GM10266 (cell line): ENCODE measurements at regions not wholly inside any gene's neighbourhood (a gene's known extent, or its start where the extent isn't known, plus 50 kb on each side); places are given as distances from the start of the nearest gene placed in this dataset.
"Not testable (repeated sequence)": the region's sequence is repeated elsewhere in the genome, so short reads cannot be mapped to it uniquely, and the experiment has no call there.

Experiments used
- DNase-seq: peaks from one replicate; pipeline ENCODE4 v3.0.0; 2012; ENCODE audit errors: extremely low spot score
- TF ChIP-seq, protein P1 (sequence below): IDR thresholded peaks from 2 replicates; pipeline ENCODE4 v1.5.1; 2012; ENCODE audit warnings: mild to moderate bottlenecking, low read depth; ENCODE audit not compliant: control insufficient read depth, insufficient read depth; ENCODE audit errors: missing control alignments

DNA sequence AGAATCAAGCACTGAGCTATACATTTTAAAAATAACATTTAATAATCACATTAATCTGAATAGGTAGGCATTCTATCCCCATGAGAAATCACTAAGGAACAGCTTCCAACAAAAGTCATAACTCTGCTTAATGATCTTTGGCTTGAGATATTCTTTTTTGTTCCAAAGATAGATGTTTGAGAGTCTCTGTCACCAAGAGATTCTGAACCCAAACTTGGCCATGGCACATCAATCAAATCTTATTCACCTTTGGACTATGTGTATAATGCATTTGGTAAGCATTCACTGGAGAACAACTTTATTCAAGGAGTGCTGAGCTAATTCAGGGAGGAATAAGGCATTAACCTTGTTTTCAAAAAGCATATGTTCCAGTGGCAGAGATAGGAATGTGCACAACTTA, 743.3 kb downstream of the SLC4A3 start:
- no peak for DNase-seq
- TF ChIP-seq, protein P1, sequence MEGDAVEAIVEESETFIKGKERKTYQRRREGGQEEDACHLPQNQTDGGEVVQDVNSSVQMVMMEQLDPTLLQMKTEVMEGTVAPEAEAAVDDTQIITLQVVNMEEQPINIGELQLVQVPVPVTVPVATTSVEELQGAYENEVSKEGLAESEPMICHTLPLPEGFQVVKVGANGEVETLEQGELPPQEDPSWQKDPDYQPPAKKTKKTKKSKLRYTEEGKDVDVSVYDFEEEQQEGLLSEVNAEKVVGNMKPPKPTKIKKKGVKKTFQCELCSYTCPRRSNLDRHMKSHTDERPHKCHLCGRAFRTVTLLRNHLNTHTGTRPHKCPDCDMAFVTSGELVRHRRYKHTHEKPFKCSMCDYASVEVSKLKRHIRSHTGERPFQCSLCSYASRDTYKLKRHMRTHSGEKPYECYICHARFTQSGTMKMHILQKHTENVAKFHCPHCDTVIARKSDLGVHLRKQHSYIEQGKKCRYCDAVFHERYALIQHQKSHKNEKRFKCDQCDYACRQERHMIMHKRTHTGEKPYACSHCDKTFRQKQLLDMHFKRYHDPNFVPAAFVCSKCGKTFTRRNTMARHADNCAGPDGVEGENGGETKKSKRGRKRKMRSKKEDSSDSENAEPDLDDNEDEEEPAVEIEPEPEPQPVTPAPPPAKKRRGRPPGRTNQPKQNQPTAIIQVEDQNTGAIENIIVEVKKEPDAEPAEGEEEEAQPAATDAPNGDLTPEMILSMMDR = no peak

DNA sequence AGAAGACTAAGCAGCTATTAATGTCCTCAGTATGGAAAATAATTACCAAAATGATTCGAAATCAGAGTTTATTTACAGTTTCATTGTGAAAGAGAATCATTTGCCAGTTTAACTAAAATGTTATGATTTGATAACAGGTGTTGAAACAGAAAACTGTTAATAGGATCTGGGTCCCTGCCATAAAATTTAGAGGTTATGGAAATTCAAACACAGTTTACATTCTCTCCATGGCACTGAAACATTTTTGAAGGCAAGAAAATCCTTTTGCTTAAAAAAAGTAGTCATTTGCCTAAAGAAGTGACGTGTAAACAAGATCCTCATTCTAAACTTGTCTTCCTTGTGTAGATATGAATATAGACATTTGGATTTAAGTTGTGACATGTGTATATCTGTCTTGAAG, 743.8 kb downstream of the SLC4A3 start:
- DNase-seq = no peak
- TF ChIP-seq, protein P1 = no peak

DNA sequence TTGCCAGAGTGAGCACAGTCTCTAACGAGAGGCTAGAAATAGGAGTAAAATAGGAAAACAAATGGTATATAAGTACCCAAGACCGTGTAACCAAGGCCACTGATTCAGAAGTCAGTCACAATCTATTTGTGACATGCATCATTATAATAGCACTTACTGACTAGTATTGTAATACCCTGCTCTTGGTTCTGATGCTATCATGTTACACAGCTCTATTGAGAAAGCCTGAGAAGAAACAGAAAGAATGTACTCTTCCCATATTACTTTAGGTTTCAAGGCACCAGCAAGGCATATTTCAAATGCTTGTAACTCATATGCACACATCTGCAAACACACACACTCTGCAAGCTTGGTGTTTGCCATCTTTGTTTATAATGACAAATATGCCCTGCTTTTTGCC, 746.4 kb downstream of the SLC4A3 start:
- TF ChIP-seq, protein P1 = no peak
- no peak for DNase-seq

DNA sequence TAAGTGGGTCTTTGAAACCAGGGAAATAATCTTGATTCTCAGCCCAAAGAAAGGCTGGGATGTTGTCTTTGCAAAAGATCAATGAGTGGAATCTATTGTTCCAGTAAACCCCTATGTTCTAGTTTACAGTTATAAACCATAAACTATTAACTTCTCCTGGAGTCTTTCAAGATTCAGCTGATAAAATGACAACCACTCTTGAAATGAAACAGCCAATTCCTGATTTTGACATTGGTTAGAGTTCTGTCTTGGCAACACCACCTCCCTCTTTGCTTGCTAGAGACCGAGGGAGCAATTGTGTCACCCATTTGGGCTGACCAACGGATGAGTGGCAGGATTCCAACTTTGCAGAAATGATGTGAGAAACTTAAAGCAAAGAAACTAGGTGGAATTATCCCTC, 746.9 kb downstream of the SLC4A3 start:
- TF ChIP-seq, protein P1 = no peak
- no peak for DNase-seq

DNA sequence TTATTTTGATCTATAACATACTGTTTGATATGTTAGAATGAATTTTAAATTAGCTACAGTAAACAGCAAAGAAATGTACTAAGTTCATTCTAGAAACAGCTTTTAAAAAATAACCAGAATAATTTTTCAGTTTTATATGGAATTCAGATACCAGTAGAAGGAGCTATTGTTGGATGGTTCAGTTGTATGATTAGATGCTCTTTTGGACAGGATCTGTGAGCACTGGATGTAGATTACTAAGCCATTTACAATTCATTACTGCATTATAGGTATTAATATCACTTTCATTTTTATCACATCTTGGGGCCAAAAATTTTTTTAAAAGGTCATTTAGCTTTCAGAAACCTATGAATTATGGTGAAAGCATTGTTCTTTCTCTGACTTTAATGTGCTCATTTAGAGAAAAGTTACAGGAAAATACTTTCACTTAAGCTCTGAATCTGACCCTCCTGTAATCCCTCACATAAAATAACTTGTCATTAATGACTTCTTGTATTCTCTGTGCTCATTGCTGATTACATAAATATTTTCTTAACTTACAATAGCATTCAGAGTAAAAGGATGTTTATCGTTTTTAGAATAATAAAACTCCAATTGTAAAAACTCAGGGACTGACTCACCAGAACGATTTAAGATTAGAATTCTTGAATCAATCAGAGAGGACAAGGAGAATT, 750.2 kb downstream of the SLC4A3 start:
- TF ChIP-seq, protein P1 = no peak
- DNase-seq = no peak

DNA sequence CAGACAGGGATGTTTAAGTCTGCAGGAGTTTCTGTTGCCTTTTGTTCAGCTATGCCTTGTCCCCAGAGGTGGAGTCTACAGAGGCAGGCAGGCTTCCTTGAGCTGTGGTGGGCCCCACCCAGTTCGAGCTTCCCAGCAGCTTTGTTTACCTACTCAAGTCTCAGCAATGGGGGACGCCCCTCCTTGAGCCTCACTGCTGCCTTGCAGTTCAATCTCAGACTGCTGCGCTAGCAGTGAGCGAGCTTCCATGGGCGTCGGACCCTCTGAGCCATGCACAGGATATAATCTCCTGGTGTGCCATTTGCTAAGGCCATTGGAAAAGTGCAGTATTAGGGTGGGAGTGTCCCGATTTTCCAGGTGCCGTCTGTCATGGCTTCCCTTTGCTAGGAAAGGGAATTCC, 760.3 kb downstream of the SLC4A3 start:
- not testable (repeated sequence) for DNase-seq

DNA sequence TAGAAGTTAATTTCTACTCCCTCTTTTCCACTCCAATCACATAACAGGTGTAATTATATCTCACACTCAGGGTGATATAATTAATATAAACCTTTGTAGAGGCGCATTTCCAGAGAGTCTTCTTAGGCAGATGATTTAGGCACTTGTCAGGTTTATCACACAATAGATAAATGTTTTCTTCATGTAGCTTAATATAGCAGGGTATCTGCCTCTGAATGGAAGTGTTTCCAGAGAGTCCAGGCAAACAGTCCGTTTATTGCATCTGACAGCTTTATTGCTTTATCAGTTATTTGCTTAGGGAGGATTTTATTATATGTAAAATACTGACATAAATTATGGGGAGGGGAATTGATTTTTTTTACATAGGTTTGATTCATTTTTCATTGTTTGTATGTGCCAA, 766.3 kb downstream of the SLC4A3 start:
- no peak for DNase-seq
- TF ChIP-seq, protein P1 = no peak

DNA sequence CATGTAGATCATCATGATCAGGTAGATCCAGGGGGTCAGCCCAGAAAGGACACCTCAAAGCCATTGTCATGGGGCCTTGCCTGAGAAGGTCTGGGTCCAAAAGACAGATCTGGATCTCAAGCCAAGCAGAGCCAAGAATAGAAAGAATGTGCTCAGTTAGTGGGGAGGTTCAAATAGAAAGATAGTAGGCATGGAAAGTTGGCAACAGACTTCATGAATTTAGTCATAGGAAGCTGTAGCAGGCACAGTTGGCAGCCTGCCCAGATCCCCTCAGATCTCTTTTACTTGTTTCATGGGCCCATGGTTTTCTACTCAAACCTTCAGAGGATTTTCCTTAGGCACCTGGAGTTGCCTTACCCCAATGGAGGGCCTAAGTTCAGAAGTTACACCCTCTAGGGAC, 767.0 kb downstream of the SLC4A3 start:
- TF ChIP-seq, protein P1 = no peak
- DNase-seq = no peak
